K562 (cell line): ENCODE measurements at regions not wholly inside any gene's neighbourhood (a gene's known extent, or its start where the extent isn't known, plus 50 kb on each side); places are given as distances from the start of the nearest gene placed in this dataset.

Experiments used
- JUND ChIP-seq, 2 experiments: IDR thresholded peaks; 2 replicates in 1 of 2; 3 replicates in 1 of 2; pipeline ENCODE4 v1.6.1; 2011; ENCODE audit warnings: borderline replicate concordance in 2 of 2, low read depth in 2 of 2, low read length in 2 of 2, improper control_type of control experiment in 1 of 2, missing biosample characterization in 1 of 2, missing genetic modification characterization in 1 of 2, missing genetic modification reagents in 1 of 2
- ZNF318 ChIP-seq, 2 experiments: fragments of 450-650 bp; IDR thresholded peaks; 2 replicates each; pipeline ENCODE4 v1.6.1; 2016; ENCODE audit warnings: mild to moderate bottlenecking in 2 of 2, borderline replicate concordance in 1 of 2, low read depth in 1 of 2, moderate library complexity in 1 of 2

- TF ChIP-seq ZNF318 (IDR thresholded peaks at IDR 0.05; ENCODE audit: borderline replicate concordance in 1 of 2, low read depth in 1 of 2) (no peak), JUND (IDR thresholded peaks at IDR 0.05; ENCODE audit: borderline replicate concordance, low read depth, low read length) (no peak), JUND (tag; IDR thresholded peaks at IDR 0.05; ENCODE audit: borderline replicate concordance, low read depth, low read length) (no peak)
These were observed 204.9 kb downstream of the ASB1 start (continued) for GRCh38 chr2:238631491-238632180.
